ENCODE measurements at regions not wholly inside any gene's neighbourhood (a gene's known extent, or its start where the extent isn't known, plus 50 kb on each side); places are given as distances from the start of the nearest gene placed in this dataset.

GRCh38 chr13:65631078-65631477 is 1599.1 kb downstream of the PCDH9 start:
- H2BK20ac ChIP-seq (ENCODE audit: low read depth, low read length, poor library complexity, severe bottlenecking), result no peak overlapping the region
- H2BK12ac ChIP-seq (ENCODE audit: insufficient read length, low read depth, low read length), result no peak overlapping the region
- H4K5ac ChIP-seq (ENCODE audit: insufficient read length, low read depth, low read length), result no peak overlapping the region
- Mint-ChIP-seq H3K27me3 (ENCODE audit: low read depth) (no peaks in the 10 kb centered on the region), H3K4me1 (peaks cover 0 to 3% of the 10 kb centered on the region in 2 experiments; a peak in 2 of 4 replicates), H3K4me3 (no peak overlapping the region), H3K9me3 (no peaks in the 10 kb centered on the region), H3K27ac (no peak overlapping the region), H3K36me3 (ENCODE audit: insufficient read depth in 1 of 3, low read depth in 3 of 3) (no peaks in the 10 kb centered on the region)
- no peak overlapping the region for H2BK15ac ChIP-seq (ENCODE audit: low read depth, low read length)
- no peak overlapping the region for H3K18ac ChIP-seq (ENCODE audit: insufficient read length, low read depth, low read length)
- no peaks in the 10 kb centered on the region for H3K79me1 ChIP-seq (ENCODE audit: insufficient read depth, low read depth, low read length, poor library complexity, severe bottlenecking)
- WGBS (ENCODE audit: extremely low coverage, insufficient read length, low lambda C conversion rate), result 100% methylated on average over 1 of the region's 2 CpGs
- no peak for TF ChIP-seq CTCF (conservative IDR thresholded peaks at IDR 0.05)
- no peak overlapping the region for H2BK5ac ChIP-seq (ENCODE audit: insufficient read length, low read length)
- no peak overlapping the region for H4K91ac ChIP-seq (ENCODE audit: insufficient read length, low read depth, low read length)
- no peaks in the 10 kb centered on the region for H3K4me1 ChIP-seq (ENCODE audit: insufficient read depth, low read length)
- H3K56ac ChIP-seq (ENCODE audit: insufficient read length, low read depth, low read length), result no peak overlapping the region
- no peaks in the 10 kb centered on the region; the same call in 1 of the 2 replicates for H3K27me3 ChIP-seq (ENCODE audit: insufficient read depth, low read length)
- H2AFZ ChIP-seq (ENCODE audit: low read length), result no peak overlapping the region
- no peak overlapping the region for H3K4me2 ChIP-seq (ENCODE audit: insufficient read depth, insufficient read length, low read length)
- no peak overlapping the region for H3K23ac ChIP-seq (ENCODE audit: insufficient read length, low read depth, low read length)
- H3K79me2 ChIP-seq (ENCODE audit: insufficient read depth, low read length), result no peaks in the 10 kb centered on the region
- no peaks in the 10 kb centered on the region for H3K23me2 ChIP-seq (ENCODE audit: insufficient read length, low read depth, low read length, poor library complexity, severe bottlenecking)
- no peak overlapping the region for H2AK5ac ChIP-seq (ENCODE audit: insufficient read length, low read length)
- no peak overlapping the region for H3T11ph ChIP-seq (ENCODE audit: low read length)
- no peak overlapping the region for H3K14ac ChIP-seq (ENCODE audit: insufficient read depth, low read length)
- H3K9me3 ChIP-seq (ENCODE audit: control insufficient read depth, low read depth, low read length), result no peaks in the 10 kb centered on the region
- no peak overlapping the region for H2BK120ac ChIP-seq (ENCODE audit: low read depth, low read length, poor library complexity, severe bottlenecking)
- no peak overlapping the region for H4K8ac ChIP-seq (replicated peaks; ENCODE audit: insufficient read length, low read depth, low read length)
- no peak for DNase-seq
- no peak overlapping the region for H3K9ac ChIP-seq (ENCODE audit: extremely low read depth, insufficient read length, low read length)
- no peaks in the 10 kb centered on the region for H4K20me1 ChIP-seq (ENCODE audit: control insufficient read depth, insufficient read depth, insufficient read length)
- no peak overlapping the region for H3K27ac ChIP-seq (ENCODE audit: insufficient read length, low read depth, low read length)
- no peak overlapping the region for H3K4ac ChIP-seq (ENCODE audit: low read depth, low read length)
